Esophagus squamous epithelium (tissue), 4 donors: ENCODE measurements at regions not wholly inside any gene's neighbourhood (a gene's known extent, or its start where the extent isn't known, plus 50 kb on each side); places are given as distances from the start of the nearest gene placed in this dataset.

Experiments used
- CTCF ChIP-seq, 6 experiments: fragments of 450-650 bp in 4 of 6; fragments of 200-600 bp in 2 of 6; sonication (generic) in 2 of 6; IDR thresholded peaks; one replicate each; pipeline ENCODE4 v1.5.1; 2016 to 2019; ENCODE audit warnings: antibody characterized with exemption in 6 of 6, mild to moderate bottlenecking in 4 of 6, moderate library complexity in 4 of 6
- POLR2A ChIP-seq, 4 donors: fragments of 450-650 bp; IDR thresholded peaks; one replicate each; pipeline ENCODE4 v1.6.1; 2017; ENCODE audit warnings: antibody characterized with exemption in 4 of 4, mild to moderate bottlenecking in 4 of 4, moderate library complexity in 3 of 4

GRCh38 chr7:51878865-51879264, 562.3 kb upstream of the COBL start:
- no peak for TF ChIP-seq CTCF (IDR thresholded peaks at IDR 0.05)
- no peak for TF ChIP-seq POLR2A (IDR thresholded peaks at IDR 0.05)
